Upper lobe of right lung (tissue), 1 donor: ENCODE measurements at regions not wholly inside any gene's neighbourhood (a gene's known extent, or its start where the extent isn't known, plus 50 kb on each side); places are given as distances from the start of the nearest gene placed in this dataset.

ENCODE experiments used
- ATAC-seq: fragments of 200-7000 bp; cut with Tn5 transposase; one replicate; pipeline ENCODE4 v1.9.1; 2020; ENCODE audit warnings: mild to moderate bottlenecking, moderate library complexity
- DNase-seq: peaks from one replicate; pipeline ENCODE4 v3.0.0-alpha.2; 2020
- H3K27ac ChIP-seq: fragments of 200-600 bp; one replicate; pipeline ENCODE4 v1.8.0; 2022
- H3K27me3 ChIP-seq: fragments of 200-600 bp; one replicate; pipeline ENCODE4 v1.8.0; 2022; ENCODE audit warnings: mild to moderate bottlenecking
- H3K36me3 ChIP-seq: fragments of 200-600 bp; one replicate; pipeline ENCODE4 v1.8.0; 2022
- H3K4me1 ChIP-seq: fragments of 200-600 bp; one replicate; pipeline ENCODE4 v1.8.0; 2022
- H3K4me3 ChIP-seq: fragments of 200-600 bp; one replicate; pipeline ENCODE4 v1.8.0; 2022; ENCODE audit warnings: mild to moderate bottlenecking
- H3K9me3 ChIP-seq: fragments of 200-600 bp; one replicate; pipeline ENCODE4 v1.8.0; 2022
- CTCF ChIP-seq: fragments of 200-600 bp; IDR thresholded peaks from one replicate; pipeline ENCODE4 v1.8.0; 2022; ENCODE audit warnings: antibody characterized with exemption
- intact Hi-C: fragments of 100-400 bp; cut with DNase I; formaldehyde crosslinking; loops from one replicate; pipeline ENCODE4 v1.11.0; 2022
- donor health status: DM: no; HTN: yes; CAD: no; lungs with severe emphysema.

- DNase-seq = no peak
- Histone ChIP-seq H3K4me1 (no peaks in the 10 kb centered on the region), H3K27ac (no peak overlapping the region), H3K27me3 (no peaks in the 10 kb centered on the region), H3K36me3 (no peaks in the 10 kb centered on the region), H3K4me3 (no peak overlapping the region), H3K9me3 (no peaks in the 10 kb centered on the region)
- no peak for ATAC-seq
- no peak for TF ChIP-seq CTCF
- intact Hi-C loops = no loop called here
Measured at GRCh38 chr4:152099061-152099425, 338.2 kb upstream of the GATB start.

- no peak for DNase-seq
- Histone ChIP-seq H3K36me3 (no peaks in the 10 kb centered on the region), H3K4me3 (no peak overlapping the region), H3K27me3 (no peaks in the 10 kb centered on the region), H3K4me1 (no peaks in the 10 kb centered on the region), H3K9me3 (no peaks in the 10 kb centered on the region), H3K27ac (no peak overlapping the region)
- no peak for ATAC-seq
- intact Hi-C loops = no loop called here
- no peak for TF ChIP-seq CTCF
Measured at GRCh38 chr4:152098365-152099060, 337.7 kb upstream of the GATB start.

GRCh38 chr4:152097371-152097770 is 336.6 kb upstream of the GATB start:
- no peak for TF ChIP-seq CTCF
- no peaks in the 10 kb centered on the region for H3K27me3 ChIP-seq
- H3K9me3 ChIP-seq = no peaks in the 10 kb centered on the region
- H3K27ac ChIP-seq = no peak overlapping the region
- H3K4me3 ChIP-seq = no peak overlapping the region
- no peaks in the 10 kb centered on the region for H3K36me3 ChIP-seq
- ATAC-seq (no peak), DNase-seq (no peak)
- intact Hi-C loops = no loop called here
- no peaks in the 10 kb centered on the region for H3K4me1 ChIP-seq

GRCh38 chr4:152095701-152096070 is 334.9 kb upstream of the GATB start:
- DNase-seq = no peak
- Histone ChIP-seq H3K4me1 (no peaks in the 10 kb centered on the region), H3K4me3 (no peak overlapping the region), H3K27me3 (no peaks in the 10 kb centered on the region), H3K27ac (no peak overlapping the region), H3K36me3 (no peaks in the 10 kb centered on the region), H3K9me3 (no peaks in the 10 kb centered on the region)
- intact Hi-C loops = no loop called here
- no peak for ATAC-seq
- TF ChIP-seq CTCF = no peak

GRCh38 chr4:152094970-152095700 is 334.3 kb upstream of the GATB start:
- TF ChIP-seq CTCF = no peak
- no peaks in the 10 kb centered on the region for H3K36me3 ChIP-seq
- H3K27ac ChIP-seq = no peak overlapping the region
- H3K4me3 ChIP-seq = no peak overlapping the region
- no peaks in the 10 kb centered on the region for H3K9me3 ChIP-seq
- intact Hi-C loops = no loop called here
- H3K4me1 ChIP-seq = no peaks in the 10 kb centered on the region
- no peak for ATAC-seq
- H3K27me3 ChIP-seq = no peaks in the 10 kb centered on the region
- DNase-seq = no peak
